NCI-H2196 (cell line): ENCODE measurements at regions not wholly inside any gene's neighbourhood (a gene's known extent, or its start where the extent isn't known, plus 50 kb on each side); places are given as distances from the start of the nearest gene placed in this dataset.
A peak's percentile ranks its signal among the peaks of the same experiment; 100 is the strongest.

ENCODE experiments used
- DNase-seq: peaks from one replicate; lab custom pipeline; 2025; ENCODE audit not compliant: unreplicated experiment; lab: John Stamatoyannopoulos, UW

- no peak for DNase-seq
These were observed 1227.5 kb downstream of the BRD1 start for GRCh38 chr22:48600171-48600570.

GRCh38 chr22:48599346-48599745 is 1228.3 kb downstream of the BRD1 start:
- DNase-seq = no peak

DNA sequence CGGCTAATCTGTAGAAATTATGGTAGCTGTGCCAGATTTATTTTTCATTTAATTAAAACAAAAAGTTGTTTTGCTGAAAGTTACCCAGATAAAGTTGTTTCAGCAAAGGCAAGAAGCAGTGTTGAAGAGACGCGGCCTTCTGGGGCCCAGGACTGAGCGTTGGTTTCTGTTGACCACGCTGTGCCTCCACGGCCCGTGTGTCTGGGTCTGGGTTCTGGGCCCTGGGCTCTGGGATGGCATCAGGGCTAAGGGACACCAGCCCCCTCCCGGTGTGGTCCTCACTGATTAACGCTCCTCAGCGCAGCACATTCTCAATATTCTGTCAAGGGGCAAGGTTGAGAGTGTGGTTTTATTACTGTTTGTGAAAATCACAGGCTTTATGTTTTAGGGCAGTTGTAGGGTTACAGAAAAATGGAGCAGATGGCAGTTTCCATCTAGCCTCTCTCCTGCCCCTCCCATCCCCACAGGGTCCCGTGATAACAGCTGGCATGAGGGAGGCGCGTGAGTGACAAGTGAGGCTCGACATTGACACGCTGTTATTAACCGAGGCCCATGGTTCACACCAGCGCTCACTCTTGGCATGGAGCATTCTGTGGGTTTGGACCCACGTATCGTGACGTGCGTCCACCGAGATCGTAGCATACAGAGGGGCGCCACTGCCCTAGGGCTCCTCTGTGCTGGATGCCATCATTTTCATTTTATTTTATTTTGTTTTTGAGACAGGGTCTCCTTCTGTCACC is 1231.4 kb downstream of the BRD1 start:
- DNase-seq = no peak

DNA sequence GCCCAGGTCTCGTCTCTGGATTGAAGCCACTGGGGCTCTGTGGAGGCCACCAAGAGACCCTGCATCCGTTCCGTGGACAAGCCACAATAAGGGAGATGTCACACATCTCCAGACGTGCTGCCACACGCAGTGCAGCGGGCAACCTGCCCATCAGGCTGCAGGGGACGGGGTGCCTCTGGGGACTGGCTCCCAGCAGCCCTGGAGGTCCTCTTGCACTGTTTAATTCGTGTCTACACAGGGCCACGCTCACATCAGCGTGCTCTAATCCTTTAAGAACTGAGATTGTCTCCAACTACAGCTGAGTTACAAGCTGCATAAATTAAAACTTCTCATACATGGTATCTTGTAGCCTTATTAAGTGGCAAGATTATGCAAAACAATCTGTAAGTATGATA is 1232.2 kb downstream of the BRD1 start:
- no peak for DNase-seq

DNA sequence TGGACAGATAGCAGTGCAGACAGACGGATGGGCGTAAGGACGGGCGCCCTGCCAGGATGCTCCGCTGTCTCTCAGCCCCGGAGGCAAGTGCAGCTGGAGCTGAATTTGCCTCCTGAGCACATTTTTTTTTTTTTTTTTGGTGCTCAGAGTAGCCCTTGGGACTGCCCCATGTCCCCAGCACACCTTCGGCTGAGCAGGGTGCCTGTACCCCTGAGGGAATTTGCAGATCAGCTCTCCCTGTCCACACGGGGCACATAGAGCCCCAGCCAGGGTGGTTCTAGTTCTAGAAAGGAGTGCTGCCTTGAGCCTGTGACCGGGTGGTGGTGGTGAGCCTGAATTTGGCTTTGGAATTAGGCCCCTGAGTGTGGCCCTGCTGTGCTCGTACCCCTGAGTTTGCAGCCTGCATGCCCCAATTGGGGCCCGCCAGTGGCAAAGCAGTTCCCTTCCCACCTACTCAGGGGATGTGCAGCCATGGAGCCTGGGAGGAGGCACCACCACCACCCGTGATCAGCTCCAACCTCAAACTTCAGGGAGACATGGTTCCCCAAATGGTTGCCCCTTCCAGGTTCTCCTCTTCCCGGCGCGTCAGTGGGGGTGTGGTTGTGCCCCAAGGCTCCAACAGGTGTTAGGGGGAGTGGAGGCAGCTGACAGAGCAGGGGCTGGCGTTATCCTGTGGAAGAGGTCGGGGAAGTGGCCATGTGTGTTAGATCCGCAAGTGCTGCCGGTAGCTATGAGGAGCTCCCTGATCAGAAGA is 1232.7 kb downstream of the BRD1 start:
- no peak for DNase-seq

- DNase-seq = no peak
These were observed 1233.5 kb downstream of the BRD1 start for GRCh38 chr22:48594016-48594756.

GRCh38 chr22:48593551-48593950 is 1234.1 kb downstream of the BRD1 start:
- no peak for DNase-seq

DNA sequence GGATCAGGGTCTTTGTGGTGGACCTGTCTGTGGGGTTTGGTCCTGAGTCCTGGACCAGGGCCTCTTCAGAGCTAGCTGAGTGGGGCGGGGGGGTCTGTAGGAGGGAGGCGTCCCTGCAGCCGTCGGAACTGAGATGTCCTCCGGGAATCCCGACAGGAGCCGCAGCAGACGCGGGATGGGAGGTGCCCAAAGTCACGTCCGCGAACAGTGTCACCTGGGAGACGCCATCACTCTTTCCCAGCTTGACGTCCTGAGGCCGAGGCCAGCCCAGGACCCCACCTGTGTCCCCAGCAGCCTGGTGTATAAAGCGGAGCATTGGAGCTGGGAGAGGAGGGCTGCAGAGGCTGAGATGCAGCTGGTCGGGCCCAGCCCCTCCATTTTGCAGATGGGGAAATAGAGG is 1234.7 kb downstream of the BRD1 start:
- DNase-seq = no peak

DNA sequence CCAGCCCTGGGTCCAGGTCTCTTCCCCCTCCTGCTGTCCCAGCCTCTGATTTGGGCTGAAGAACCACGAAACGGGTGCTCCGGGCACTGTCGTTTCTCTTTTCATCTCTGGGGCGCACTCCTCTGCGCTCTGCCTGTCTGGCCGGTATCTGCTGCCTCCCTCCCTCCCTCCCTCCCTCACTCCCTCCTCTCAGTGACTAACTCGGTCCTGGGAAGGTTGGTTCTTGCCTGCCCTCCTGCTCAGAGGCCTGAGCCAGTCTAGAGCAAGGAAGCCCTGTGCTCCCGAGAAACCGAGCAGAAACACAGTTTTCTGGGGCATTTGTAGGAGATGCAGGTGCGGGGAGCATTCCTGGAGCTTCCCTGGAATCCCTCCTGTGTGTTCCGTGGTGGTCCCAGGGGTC is 1235.2 kb downstream of the BRD1 start:
- no peak for DNase-seq

GRCh38 chr22:48592066-48592345 is 1235.7 kb downstream of the BRD1 start:
- DNase-seq = no peak

- no peak for DNase-seq
These were observed 1236.2 kb downstream of the BRD1 start for GRCh38 chr22:48591286-48592065.

- DNase-seq = no peak
These were observed 1237.8 kb downstream of the BRD1 start for GRCh38 chr22:48589901-48590300.

- DNase-seq = no peak
These were observed 1238.7 kb downstream of the BRD1 start for GRCh38 chr22:48588878-48589450.

GRCh38 chr22:48588151-48588877 is 1239.4 kb downstream of the BRD1 start:
- DNase-seq = no peak

- DNase-seq = no peak
These were observed 1240.3 kb downstream of the BRD1 start for GRCh38 chr22:48587236-48587865.

- DNase-seq = no peak
These were observed 1240.9 kb downstream of the BRD1 start for GRCh38 chr22:48586799-48587185.

- peak; percentile 2 for DNase-seq
These were observed 1241.5 kb downstream of the BRD1 start for GRCh38 chr22:48585916-48586798.

- DNase-seq = no peak
These were observed 1243.5 kb downstream of the BRD1 start for GRCh38 chr22:48584170-48584569.
